ENCODE measurements at regions not wholly inside any gene's neighbourhood (a gene's known extent, or its start where the extent isn't known, plus 50 kb on each side); places are given as distances from the start of the nearest gene placed in this dataset.

- intact Hi-C loops (cut with DNase I; ENCODE audit: low total_unique reads): no loop called here
- Histone ChIP-seq H3K9me3 (no peaks in the 10 kb centered on the region), H3K4me3 (no peak overlapping the region), H3K27ac (peak overlapping the region in 1 of 2 donors; percentile 38), H3K36me3 (no peaks in the 10 kb centered on the region), H3K27me3 (no peaks in the 10 kb centered on the region), H3K4me1 (peaks cover 0 to 3% of the 10 kb centered on the region in 2 donors)
- no peak for DNase-seq (ENCODE audit: low spot score in 2 of 2)
- no peak for TF ChIP-seq POLR2AphosphoS5 (IDR thresholded peaks at IDR 0.05)
- no peak for TF ChIP-seq POLR2A (IDR thresholded peaks at IDR 0.05)
- TF ChIP-seq CTCF (IDR thresholded peaks at IDR 0.05): no peak
These were observed 267.2 kb downstream of the FAM43A start for GRCh38 chr3:194952841-194953241.

GRCh38 chr3:194953291-194953690 is 267.6 kb downstream of the FAM43A start:
- no peak overlapping the region for H3K4me3 ChIP-seq
- H3K27ac ChIP-seq: peak overlapping the region in 1 of 2 donors; percentile 38
- intact Hi-C loops (cut with DNase I; ENCODE audit: low total_unique reads): no loop called here
- no peaks in the 10 kb centered on the region for H3K36me3 ChIP-seq
- no peak for TF ChIP-seq POLR2A (IDR thresholded peaks at IDR 0.05)
- TF ChIP-seq POLR2AphosphoS5 (IDR thresholded peaks at IDR 0.05): no peak
- TF ChIP-seq CTCF (IDR thresholded peaks at IDR 0.05): no peak
- no peak for DNase-seq (ENCODE audit: low spot score in 2 of 2)
- no peaks in the 10 kb centered on the region for H3K27me3 ChIP-seq
- H3K9me3 ChIP-seq: no peaks in the 10 kb centered on the region
- H3K4me1 ChIP-seq: peaks cover 0 to 3% of the 10 kb centered on the region in 2 donors

- no peak for TF ChIP-seq POLR2AphosphoS5 (IDR thresholded peaks at IDR 0.05)
- TF ChIP-seq CTCF (IDR thresholded peaks at IDR 0.05): no peak
- no peak for TF ChIP-seq POLR2A (IDR thresholded peaks at IDR 0.05)
- H3K27ac ChIP-seq: no peak overlapping the region
- no peaks in the 10 kb centered on the region for H3K9me3 ChIP-seq
- intact Hi-C loops (cut with DNase I; ENCODE audit: low total_unique reads): no loop called here
- H3K36me3 ChIP-seq: no peaks in the 10 kb centered on the region
- no peaks in the 10 kb centered on the region for H3K27me3 ChIP-seq
- no peak overlapping the region for H3K4me3 ChIP-seq
- peaks cover 0 to 3% of the 10 kb centered on the region in 2 donors for H3K4me1 ChIP-seq
- no peak for DNase-seq (ENCODE audit: low spot score in 2 of 2)
These were observed 269.9 kb downstream of the FAM43A start for GRCh38 chr3:194955546-194955945.

- Histone ChIP-seq H3K4me3 (no peak overlapping the region), H3K9me3 (no peaks in the 10 kb centered on the region), H3K4me1 (peaks cover 0 to 3% of the 10 kb centered on the region in 2 donors), H3K27ac (no peak overlapping the region), H3K36me3 (no peaks in the 10 kb centered on the region), H3K27me3 (no peaks in the 10 kb centered on the region)
- intact Hi-C loops (cut with DNase I; ENCODE audit: low total_unique reads): no loop called here
- peak in 1 of 2 donors; percentile 10 for DNase-seq (ENCODE audit: low spot score in 2 of 2)
- no peak for TF ChIP-seq POLR2A (IDR thresholded peaks at IDR 0.05)
These were observed 270.5 kb downstream of the FAM43A start for GRCh38 chr3:194955979-194956696.

- intact Hi-C loops (cut with DNase I; ENCODE audit: low total_unique reads): no loop called here
- Histone ChIP-seq H3K4me3 (no peak overlapping the region), H3K27me3 (no peaks in the 10 kb centered on the region), H3K4me1 (peaks cover 0 to 3% of the 10 kb centered on the region in 2 donors), H3K36me3 (no peaks in the 10 kb centered on the region), H3K9me3 (no peaks in the 10 kb centered on the region), H3K27ac (no peak overlapping the region)
- TF ChIP-seq POLR2AphosphoS5 (IDR thresholded peaks at IDR 0.05) (no peak), CTCF (IDR thresholded peaks at IDR 0.05) (no peak), POLR2A (IDR thresholded peaks at IDR 0.05) (no peak)
- peak in 1 of 2 donors; percentile 15 for DNase-seq (ENCODE audit: low spot score in 2 of 2)
These were observed 271.2 kb downstream of the FAM43A start for GRCh38 chr3:194956697-194957396.
